ENCODE measurements at regions not wholly inside any gene's neighbourhood (a gene's known extent, or its start where the extent isn't known, plus 50 kb on each side); places are given as distances from the start of the nearest gene placed in this dataset.

GRCh38 chr9:91102269-91102668, 259.4 kb downstream of the AUH start:
- DNase-seq, result no peak

GRCh38 chr9:91103931-91104330, 257.8 kb downstream of the AUH start:
- DNase-seq, result no peak

GRCh38 chr9:91106415-91107081, 255.2 kb downstream of the AUH start:
- DNase-seq, result no peak

GRCh38 chr9:91111226-91111625, 250.5 kb downstream of the AUH start:
- DNase-seq, result no peak

GRCh38 chr9:91111876-91112275, 249.8 kb downstream of the AUH start:
- DNase-seq, result peak in 1 of 2 experiments; percentile 26

- no peak for DNase-seq
Measured at GRCh38 chr9:91113016-91113415, 248.7 kb downstream of the AUH start.

GRCh38 chr9:91114450-91114849, 247.3 kb downstream of the AUH start:
- no peak for DNase-seq

- DNase-seq, result no peak
Measured at GRCh38 chr9:91116211-91116610, 245.5 kb downstream of the AUH start.

GRCh38 chr9:91116711-91117110, 245.0 kb downstream of the AUH start:
- no peak for DNase-seq

- DNase-seq, result no peak
Measured at GRCh38 chr9:91117474-91117891, 244.2 kb downstream of the AUH start.

GRCh38 chr9:91117959-91118703, 243.6 kb downstream of the AUH start:
- peak in 1 of 2 experiments; percentile 33 for DNase-seq

GRCh38 chr9:91118704-91119025, 243.1 kb downstream of the AUH start:
- no peak for DNase-seq

GRCh38 chr9:91119142-91119541, 242.6 kb downstream of the AUH start:
- no peak for DNase-seq

GRCh38 chr9:91119679-91120078, 242.0 kb downstream of the AUH start:
- DNase-seq, result no peak

- DNase-seq, result no peak
Measured at GRCh38 chr9:91120200-91120599, 241.5 kb downstream of the AUH start.

GRCh38 chr9:91122755-91123154, 239.0 kb downstream of the AUH start:
- DNase-seq, result no peak

GRCh38 chr9:91126761-91127445, 234.8 kb downstream of the AUH start:
- no peak for DNase-seq

- no peak for DNase-seq
Measured at GRCh38 chr9:91127653-91128052, 234.1 kb downstream of the AUH start.

GRCh38 chr9:91130796-91131318, 230.9 kb downstream of the AUH start:
- DNase-seq, result no peak

- no peak for DNase-seq
Measured at GRCh38 chr9:91131433-91131839, 230.3 kb downstream of the AUH start.

GRCh38 chr9:91132576-91133073, 229.1 kb downstream of the AUH start:
- DNase-seq, result no peak

GRCh38 chr9:91134608-91135007, 227.1 kb downstream of the AUH start:
- DNase-seq, result no peak

GRCh38 chr9:91137391-91137790, 224.3 kb downstream of the AUH start:
- DNase-seq, result no peak

GRCh38 chr9:91138760-91139159, 223.0 kb downstream of the AUH start:
- DNase-seq, result no peak

Data from cerebellar nuclear complex (tissue), 1 donor.